Central memory CD4-positive, alpha-beta T cell (primary cell): ENCODE measurements at regions not wholly inside any gene's neighbourhood (a gene's known extent, or its start where the extent isn't known, plus 50 kb on each side); places are given as distances from the start of the nearest gene placed in this dataset.
"Not testable (repeated sequence)": the region's sequence is repeated elsewhere in the genome, so short reads cannot be mapped to it uniquely, and the experiment has no call there.

ENCODE experiments used
- DNase-seq: peaks from one replicate; pipeline ENCODE4 v3.0.0; 2022

DNA sequence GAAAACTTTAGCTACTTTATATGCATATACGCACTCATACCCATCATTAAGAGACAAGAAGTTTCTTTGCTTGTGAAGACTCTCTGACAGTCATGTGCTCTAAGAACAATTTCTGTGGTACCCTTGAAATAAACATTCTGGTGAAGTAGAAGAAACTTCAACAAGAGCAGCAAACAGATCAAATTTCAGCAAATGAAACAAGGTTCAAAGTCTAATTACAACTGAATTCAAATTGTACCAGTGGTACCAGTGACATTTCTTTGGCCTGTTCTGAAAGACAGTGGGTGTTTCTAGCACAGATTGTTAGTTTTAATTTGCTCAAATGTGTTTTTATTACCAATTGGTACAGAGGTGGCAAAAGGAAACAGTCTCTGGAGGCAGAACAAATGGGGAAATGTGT, 391.0 kb downstream of the CHSY3 start:
- no peak for DNase-seq

DNA sequence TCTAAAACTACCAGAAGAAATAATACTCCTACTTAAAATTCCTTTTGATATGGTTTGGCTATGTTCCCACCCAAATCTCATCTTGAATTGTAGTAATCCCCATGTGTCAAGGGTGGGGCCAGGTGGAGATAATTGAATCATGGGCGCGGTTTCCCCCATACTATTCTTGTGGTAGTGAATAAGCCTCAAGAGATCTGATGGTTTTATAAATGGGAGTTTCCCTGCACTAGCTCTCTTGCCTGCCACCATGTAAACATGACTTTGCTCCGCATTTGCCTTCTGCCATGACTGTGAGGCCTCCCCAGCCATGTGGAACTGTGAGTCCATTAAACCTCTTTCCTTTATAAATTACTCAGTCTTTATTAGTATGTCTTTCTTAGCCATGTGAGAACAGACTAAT, 390.5 kb downstream of the CHSY3 start:
- not testable (repeated sequence) for DNase-seq

DNA sequence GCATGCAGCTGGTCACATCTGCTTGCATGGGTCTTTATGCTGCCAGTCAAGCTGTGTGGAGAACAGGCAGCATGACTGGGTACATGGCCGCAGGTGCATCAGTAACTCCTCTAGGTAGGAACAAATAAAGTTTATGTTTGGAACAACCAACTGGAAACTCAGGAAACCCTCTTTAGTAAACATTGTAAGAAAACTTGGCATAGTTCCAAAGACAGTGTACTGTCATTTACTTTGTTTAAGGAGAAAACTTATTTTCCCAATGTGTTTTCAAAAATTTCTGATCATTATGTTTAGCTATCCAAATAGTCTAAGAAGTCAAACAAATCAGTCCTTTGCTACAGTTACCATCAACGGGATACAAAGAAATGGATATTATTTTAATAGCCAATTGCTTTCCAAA, 386.0 kb downstream of the CHSY3 start:
- no peak for DNase-seq

DNA sequence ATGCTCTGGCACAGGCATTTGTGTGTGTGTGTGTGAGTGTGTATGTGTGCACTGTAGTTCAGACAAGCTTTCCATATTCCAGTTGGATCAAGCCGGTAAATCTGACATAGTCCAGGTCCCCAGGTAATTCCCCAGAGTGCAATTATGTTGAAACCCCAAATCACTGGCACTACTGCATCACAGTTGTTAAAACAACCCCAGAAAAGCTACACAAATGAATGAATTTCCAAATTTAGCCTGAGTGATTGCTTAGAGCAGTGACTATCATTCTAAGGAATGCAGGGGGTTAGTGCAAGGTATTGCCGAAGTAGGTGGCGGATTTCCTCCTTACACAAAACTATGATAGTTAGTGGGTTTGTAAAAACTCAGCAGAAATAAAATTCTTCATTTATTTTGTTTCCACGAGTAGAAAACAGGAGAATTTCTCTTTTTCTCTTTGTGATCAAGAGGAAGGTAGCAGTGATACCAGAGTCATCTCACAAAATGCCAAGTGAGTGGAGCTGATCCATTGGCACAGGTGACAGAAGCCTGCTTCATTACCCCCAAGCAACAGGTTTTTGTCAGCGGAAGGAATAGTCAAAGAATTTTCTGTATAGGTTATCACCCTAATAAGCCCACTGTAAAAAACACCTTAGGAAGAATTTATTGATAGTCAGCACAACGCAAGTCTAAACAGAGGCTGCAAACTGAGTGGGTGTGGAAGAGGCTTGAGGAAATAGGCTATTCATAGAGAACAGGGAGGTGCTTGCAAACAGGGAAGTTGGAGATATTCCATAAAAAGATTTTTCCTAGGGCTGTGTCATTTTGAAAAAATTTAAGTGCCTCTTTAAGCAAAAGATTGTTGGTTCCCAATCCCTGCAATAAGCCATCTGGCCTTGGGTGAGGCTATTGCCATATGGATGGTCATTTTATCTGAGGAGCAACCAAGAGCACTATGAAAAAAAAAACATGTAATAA, 385.1 kb downstream of the CHSY3 start:
- no peak for DNase-seq

DNA sequence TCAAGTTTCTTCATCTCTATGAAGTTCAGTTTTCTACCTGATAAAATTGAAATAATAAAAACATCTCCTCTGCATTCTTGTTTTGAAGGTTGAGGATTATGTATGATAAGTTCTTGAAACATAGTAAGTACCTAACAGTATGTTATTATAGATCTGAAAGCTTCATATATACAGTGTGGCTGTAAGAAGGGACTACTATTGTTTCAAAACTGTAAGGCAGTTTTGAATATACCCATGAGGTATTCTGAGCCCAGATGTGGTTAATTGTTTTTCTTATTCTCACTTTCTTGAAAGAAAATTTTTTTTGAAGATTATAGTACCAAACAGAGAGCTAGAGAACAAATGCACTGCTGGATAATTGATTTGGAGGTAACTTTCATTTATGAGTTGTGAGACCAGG, 383.2 kb downstream of the CHSY3 start:
- DNase-seq, result no peak

DNA sequence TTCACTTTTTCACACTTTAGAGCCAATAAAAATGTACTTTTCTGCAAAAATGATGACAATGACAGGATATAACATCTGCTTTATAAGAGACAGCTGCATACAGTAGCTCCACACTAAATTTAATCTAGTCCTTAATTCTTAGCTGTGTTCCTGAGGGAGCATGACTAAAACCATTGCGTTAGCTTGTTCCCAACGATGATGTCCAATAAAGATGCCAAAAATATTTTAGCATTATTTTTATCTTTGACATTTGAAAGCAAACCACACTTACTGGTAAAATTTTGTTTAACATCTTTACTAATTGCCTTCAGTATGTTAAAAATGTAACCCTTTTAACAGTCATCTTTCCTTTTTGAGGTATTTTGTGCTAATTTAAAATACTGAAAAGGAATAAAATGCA, 382.7 kb downstream of the CHSY3 start:
- DNase-seq, result no peak

DNA sequence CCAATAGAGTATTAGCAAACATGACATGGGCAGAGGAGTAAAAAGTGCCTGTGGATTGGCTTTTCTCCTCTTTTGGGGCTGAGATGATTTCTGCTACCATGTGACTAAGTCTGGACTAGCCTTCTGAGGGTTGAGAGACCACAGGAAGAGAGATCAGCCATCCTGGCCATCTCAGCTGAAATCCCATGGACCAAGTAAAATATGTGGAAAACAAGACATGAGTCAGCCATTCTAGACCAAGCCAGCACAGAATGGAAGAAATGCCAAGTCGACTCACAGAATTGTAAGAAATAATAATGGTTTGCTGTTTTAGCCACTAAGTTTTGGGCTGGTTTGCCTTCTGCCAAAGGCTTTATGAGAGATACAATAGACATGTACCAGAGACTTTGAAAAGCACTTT, 377.8 kb downstream of the CHSY3 start:
- no peak for DNase-seq

DNA sequence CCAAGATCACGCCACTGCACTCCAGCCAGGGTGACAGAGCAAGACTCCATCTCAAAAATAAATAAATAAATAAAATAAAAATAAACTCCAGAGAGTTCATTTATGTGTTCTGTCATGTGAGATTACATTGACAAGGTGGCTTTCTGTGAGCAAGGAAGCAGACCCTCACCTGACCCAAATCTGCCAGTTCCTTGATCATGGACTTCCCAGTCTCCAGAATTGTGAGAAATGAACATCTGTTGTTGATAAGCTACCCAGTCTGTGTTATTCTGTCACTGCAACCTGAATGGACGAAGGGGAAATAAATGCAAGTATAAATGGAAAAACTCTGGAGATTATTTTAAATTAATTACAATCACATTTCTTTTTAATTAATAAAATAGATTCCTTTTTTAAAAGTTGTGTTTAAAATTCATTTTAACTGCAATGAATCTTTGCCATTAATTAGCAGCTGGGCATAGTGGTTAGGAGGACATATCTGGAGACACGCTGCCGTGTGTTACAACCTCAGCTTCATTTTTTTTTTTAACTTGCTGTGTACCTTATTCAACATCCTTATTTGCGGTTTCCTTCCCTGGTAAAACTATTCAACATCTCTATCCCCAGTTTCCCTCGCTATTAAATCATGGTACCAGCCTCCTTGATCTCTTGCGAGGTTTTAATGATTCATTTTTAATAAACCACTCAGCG, 376.4 kb downstream of the CHSY3 start:
- no peak for DNase-seq

DNA sequence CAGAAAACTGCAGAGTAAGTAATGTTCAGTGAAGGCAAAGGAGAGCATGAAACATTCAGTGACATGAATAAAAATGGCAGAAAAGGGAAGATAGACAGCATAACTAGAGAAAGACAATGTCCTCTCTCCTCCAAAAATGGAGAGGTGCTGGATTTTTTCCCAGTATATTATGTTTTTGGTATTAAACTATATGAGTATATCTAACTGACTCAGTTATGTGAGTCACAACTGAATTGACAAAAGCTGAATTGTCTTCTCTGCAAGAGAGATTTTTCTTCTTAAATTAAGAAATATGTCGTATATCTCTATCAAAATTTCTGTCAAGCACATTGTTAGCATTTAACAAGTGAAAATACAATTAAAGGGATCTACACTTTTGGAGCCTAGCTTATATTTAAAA, 375.1 kb downstream of the CHSY3 start:
- no peak for DNase-seq

DNA sequence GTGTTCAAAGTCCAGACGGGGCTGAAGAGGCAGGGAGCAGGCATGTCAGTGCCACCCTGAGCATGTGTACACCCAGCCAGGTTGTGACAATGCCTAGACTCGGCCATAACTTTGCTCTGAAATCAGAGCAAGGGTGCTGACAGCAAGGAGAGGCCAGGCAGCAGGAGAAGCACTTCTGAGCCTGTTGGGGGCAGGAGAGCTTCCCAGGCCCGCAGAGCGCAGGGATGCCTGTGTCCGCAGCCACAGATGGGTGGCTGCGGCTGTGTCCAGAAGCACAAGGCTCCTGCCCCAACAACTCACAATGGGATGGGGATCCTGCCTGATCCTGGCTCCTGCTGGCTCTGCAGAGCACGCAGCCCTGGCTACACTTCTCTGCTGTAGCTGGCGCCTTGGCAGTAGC, 373.9 kb downstream of the CHSY3 start:
- DNase-seq, result no peak

DNA sequence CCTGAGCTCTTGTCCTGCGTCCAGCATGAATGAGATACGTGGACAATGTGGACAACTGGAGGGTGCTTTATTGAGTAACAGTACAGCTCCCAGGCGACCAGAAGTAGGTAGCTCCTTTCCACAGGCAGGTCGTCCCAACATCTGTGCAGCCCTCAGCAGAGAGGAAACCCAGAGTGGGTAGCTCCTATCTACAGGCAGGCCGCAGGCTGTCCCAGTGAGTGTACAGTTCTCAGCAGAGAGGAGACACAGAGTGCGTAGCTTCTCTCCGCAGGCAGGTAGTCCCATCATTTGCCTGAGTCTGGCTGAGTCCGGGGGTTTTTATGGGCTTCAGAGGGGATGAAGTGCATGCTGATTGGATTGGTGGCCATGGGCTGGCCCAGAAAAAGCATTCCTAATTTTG, 373.3 kb downstream of the CHSY3 start:
- DNase-seq, result no peak

DNA sequence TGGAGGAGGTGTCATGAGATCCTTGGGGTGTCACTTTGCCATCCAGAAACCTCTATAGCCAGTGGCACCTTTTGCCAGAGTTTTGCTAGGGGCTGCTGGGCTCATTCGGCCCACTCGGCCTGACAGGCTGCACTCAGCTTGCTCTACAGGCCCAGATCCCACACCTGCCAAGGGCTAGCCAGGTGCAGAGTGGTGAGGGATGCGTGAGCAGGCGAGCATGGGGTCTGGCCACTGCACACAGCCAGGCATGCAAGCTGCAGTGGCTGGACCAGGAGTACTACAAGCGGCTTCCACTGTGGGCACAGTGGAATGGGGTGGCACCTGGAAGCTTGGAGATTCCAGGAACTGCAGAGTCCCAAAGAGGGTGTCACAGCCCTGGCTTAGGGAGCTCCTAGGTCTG, 372.7 kb downstream of the CHSY3 start:
- DNase-seq, result no peak

DNA sequence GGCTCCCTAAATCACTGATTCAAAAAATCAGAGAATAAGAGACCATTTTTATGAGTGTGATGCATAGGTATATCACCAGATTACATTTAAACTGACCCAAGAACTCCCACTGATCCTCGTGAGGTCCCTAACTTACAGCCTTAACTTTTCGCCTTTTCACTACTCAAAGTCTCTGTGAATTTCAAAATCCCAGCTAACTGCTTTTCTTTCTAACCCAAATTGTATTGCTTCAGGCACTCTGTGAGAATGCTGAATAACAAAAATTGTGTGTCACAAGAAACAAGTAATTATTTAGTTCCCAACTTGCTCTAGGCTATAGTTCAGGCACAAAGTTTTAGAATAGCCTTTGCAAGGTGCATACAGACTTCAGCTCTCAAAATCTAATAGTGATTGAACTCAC, 368.6 kb downstream of the CHSY3 start:
- no peak for DNase-seq

DNA sequence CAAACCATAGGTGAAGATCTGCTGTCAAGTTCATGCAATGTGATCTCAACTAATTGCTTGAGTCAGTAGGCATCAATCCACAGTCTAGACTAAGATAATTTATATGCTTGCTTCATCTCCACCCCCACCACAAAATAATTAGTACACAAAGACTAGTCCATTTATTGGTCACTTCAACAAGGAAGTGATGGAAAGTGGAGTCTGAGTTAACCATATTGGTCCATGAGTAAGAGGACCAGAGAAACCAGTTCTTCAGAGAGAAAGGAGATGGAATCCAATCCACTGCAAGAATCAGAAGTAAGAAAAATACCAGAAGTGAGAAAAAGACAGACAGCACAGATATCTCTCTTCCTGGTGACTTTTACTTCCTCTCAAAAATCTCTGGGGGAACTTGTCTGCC, 366.5 kb downstream of the CHSY3 start:
- no peak for DNase-seq

DNA sequence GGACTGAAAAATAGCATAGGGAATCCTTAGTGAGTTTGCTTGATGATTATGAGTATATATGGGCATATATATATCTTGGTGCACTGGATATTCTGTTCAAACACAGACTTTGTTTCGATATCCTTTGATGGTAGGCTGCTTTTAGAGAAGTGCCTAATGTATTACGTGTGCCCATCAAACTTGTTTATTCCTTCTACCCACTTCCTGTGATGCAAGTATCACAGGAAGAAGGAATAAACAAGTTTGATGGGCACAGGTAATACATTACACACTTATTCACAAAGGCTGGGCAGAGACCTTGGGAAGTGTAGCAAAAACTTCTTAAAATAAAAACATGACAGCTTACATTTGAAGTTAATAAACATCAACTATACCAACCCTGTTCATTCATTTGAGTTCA, 364.2 kb downstream of the CHSY3 start:
- no peak for DNase-seq

DNA sequence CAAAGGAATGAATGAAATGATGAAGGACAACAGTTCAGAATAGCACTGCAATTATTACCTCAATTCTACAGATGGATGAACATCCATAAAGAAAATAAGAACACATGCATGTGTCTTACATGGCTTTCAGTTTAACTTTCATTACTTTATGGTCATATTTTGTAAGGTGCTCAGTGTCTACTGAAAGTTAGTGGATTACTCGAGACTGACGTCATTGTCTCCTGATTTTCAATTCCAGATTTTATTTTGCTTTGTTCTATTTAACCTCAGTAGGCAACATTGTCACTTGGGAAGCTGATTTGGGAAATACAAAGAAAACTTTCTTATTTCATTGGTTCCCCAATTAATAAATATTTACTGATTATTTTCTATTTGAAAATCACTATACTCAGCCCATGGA, 363.7 kb downstream of the CHSY3 start:
- DNase-seq, result no peak

DNA sequence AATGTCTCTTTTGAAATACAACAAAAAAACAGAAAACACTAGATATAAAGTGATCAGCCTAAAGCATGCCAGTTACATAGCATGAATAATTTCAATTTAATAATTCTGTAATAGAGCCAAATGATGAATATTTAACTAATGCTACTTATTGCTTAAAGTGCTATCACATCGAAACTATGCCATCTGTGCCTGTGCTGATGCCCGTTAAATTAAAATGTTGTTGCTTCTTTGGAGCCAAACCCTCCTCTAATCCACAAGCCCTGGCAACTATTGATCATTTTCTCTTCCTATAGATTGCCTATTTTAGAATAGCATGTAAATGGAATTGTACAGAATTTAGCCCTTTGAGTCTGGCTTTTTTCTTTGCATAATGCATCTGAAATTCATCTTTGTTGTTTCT, 356.2 kb downstream of the CHSY3 start:
- no peak for DNase-seq

DNA sequence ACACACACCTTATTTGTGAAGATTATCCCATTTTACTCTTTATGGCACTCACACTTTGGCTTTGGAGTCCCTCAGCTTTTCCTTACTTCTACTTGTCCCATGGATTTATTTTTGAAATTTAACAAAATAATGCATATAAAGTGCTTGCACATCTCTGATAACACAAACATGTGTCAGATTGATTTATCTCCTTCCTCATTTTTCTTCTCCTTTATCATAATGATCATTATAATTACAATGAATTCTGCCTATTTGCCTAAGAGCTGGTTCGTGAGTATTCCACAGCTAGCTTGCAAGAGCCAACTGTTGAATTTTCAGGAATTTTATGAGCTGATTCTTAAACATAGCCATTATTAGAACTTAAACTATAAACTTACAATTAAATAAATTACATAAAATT, 347.7 kb downstream of the CHSY3 start:
- DNase-seq, result no peak

DNA sequence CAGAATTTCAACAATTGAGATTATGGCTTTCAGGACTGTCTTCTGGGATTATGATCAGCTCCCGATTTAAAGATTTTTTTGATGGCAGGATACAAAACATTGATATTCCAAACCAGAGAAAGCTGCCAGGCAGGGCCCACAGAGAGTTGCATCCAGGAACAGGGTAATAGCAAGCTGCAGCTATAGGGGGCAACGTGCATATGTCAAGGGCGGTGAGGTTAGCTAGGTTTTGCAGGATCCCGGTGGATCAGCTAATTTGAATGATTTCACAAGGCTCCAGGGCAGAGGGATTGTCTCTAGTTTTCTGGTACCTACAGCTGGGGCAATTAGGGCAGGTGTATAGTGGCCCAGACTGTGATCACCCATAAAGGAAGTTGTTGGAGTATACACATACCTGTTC, 339.4 kb downstream of the CHSY3 start:
- DNase-seq, result no peak

DNA sequence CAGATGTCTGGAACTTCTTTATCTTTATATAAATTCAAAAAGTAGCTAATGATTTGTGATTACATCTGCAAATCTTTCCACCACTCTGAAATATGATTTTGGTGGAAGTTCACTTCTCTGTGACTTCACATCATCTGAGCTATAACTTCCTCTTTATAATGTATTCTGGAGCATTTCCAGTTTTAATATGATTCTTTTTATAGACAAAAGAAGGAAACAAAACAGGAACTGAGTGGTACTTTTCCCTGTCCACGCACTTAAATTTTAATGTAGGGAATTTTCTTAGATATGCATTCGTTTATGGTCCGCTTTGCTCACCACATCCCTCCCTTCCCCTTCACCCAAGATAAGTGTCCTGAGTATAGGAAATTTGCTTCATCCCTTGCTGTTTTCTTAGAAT, 333.5 kb downstream of the CHSY3 start:
- no peak for DNase-seq
